DMS79 (cell line): ENCODE measurements at regions not wholly inside any gene's neighbourhood (a gene's known extent, or its start where the extent isn't known, plus 50 kb on each side); places are given as distances from the start of the nearest gene placed in this dataset.

Experiments
- DNase-seq: peaks from one replicate; lab custom pipeline; 2025; lab: John Stamatoyannopoulos, UW

DNA sequence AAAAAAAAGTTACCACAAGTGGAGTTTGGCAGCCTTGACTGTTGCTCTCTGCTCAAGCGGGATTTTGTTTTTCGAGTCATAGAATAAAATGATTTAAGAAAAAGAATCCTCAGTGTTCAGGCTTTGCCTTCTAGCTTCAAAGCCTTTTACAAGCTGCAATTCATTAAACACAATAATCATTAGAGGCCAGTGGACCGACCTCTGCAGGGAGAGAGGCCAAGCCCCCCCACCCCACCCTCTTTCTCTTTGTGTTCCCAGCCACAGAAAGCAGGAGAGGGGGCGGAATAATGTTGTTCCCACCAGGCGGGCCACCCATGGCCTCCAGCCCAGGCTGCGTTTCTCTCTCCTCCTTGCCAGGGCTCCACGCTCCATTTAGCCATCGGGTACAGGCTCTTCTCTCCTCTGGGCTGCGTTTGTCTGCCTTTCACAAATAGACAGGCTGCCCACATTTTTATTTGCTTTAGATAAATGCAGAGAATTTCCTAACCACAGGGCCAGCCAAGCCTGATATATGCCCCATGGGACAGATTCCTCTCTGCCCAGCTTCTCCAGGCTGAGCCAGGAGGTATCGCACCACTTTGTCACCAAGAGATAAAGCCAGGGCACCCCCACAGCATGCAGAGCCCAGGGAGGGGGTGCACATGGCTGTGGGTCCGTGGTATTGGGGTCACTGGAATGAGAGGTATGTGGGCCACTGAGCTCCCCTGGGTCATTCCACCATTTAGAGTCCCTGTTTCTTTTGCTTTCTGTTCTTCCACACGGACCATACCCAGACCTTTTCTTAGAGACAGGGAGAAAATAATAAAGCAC is 318.8 kb downstream of the PIK3R1 start:
- DNase-seq, result peak; percentile 85

DNA sequence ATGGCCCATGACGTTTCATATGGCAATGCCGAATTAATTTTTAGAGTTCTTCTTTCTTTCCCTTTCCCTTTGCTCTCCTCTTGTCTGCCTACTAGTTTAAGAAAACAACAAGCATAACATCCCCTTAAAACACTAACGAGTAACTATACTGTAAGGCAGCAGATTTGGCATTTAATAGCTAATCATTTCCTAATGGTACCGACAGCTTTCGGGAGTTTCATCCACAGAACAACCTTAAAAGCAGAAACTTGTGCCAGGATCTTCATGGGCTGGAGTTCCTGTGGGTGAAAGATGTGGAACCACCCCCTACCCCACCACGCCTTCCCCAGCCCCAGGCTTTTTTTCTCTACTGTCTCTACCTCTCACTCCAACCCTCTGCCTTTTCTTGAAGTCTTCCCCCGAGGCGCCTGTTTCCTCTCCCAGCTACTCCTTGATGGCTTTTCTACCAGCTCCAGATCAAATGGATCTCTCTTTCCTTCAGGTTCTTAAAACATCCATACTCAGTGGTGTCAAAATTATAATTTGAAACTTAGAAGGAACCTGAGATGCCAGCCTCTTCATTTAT is 319.5 kb downstream of the PIK3R1 start:
- peak; percentile 3 for DNase-seq

DNA sequence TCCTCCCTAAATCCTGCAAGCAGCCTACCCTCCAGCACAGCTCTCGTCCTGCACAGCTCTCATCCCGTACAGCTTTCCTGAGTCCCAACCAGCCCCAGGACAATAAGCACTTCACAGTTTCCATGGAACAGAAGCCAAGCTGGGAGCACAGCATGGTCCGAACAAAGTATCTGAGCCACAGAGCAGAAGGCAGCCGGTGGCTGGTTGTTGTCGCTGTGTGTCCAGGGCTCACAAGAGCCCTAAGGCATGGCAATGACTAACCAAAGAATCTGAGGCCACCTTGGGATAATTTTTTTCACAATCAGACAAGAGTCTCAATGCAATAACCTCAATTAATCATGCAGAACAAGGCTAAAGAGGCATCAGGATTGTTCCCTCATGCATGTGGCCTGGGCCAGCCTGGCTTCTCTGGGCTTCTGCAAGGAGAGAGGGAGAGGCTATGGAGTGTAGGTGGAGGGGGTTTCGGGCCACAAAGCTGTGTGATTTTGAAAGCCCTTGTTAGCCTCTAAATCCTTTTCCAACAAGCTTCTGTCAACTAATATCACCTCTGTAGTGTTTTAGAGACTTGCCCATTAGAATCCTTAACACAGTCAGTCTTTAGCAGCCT is 323.4 kb downstream of the PIK3R1 start:
- peak; percentile 11 for DNase-seq

DNA sequence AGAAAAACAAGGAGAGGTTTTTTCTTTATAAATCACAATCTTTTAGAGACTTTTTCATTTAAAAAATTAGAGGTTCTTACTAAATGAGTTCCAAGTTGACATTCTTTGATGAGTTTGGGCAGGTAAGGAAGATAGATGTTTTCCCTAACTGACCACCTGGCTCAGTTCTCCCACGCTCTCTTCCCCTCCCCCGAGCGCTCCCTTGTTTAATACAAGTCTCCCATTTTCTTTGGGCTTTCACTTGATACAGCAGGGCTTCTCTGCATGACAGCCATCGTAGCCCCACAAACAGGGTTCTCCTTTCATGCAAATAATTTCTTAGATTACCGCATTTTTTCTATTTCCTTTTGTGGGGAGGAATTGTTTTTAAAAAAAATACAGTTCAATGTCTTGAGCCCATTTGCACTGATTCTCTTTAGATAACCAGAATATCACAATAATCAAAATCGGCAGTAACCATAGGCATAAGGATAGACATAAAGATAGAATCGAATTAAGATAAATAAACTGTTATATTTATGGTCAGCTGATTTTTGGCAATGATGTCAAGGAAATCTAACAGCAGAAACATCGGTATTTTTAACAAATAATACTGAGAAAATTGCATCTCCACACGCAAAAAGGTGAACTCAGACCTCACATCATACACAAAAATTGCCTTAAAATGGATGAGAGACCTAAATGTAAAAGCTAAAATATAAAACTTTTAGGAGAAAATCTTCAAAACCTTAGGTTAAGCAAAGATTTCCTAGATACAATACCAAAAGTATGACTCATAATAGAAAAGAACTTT is 325.4 kb downstream of the PIK3R1 start:
- no peak for DNase-seq

DNA sequence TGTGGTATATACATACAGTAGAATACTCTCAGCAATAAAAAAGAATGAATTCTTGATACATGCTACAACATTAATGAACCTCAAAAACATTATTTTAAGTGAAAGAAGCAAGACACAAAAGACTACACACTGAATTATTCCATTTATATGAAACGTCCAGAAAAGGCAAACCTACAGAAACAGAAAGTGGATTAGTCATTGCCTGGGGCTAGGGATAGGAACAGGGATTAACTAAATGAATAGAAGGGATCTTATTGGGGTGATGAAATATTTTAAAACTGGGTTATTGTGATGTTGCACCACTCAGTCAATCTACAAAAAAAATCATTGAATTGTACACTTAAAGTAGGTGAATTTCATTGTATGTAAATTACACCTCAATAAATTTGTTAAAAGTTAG is 326.7 kb downstream of the PIK3R1 start:
- DNase-seq, result no peak

DNA sequence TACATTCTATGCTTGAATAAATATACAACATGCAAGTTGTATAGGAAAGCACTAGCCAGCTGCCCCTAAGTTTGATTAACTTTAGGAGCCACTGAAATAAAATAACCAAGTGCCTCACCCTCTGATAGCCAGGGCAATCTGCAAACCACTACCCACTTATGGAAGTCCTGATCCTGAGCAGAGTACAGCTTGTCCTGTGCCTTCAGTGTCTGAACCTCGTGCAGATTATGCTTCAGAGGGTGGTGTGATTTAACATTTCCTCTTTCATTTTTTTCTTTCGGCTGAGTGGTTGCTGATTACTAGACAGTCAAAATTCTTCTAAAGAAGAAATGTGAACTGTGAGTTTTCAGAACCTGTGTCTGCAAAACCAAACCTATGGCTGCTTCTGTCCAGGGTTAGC is 327.7 kb downstream of the PIK3R1 start:
- no peak for DNase-seq

DNA sequence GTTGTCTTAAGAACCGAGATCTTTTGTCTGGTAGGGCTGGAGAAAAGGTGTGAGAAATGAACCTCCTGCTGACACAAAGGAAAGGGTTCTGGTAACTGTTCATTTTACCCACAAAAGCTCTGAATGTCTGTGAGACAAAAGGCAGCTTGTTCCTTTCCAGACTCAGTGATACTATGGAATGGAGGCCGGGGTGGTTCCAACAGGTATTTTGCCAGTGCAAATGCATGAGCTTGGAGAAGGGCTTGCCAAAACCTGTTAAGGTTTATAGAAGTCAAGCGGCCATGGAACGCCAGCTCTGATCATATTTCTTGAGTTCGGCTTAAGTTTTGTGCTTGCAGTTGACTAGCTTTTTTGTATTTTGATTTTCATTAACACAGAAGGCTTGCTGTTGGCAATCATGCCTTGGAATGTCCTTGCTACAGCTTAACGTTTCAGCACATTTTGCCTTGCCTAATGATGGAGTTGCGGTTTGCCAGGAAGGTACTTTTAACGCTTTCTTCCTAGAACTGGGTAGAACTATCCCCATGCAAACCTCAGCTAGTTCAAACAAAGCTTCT is 328.6 kb downstream of the PIK3R1 start:
- no peak for DNase-seq

DNA sequence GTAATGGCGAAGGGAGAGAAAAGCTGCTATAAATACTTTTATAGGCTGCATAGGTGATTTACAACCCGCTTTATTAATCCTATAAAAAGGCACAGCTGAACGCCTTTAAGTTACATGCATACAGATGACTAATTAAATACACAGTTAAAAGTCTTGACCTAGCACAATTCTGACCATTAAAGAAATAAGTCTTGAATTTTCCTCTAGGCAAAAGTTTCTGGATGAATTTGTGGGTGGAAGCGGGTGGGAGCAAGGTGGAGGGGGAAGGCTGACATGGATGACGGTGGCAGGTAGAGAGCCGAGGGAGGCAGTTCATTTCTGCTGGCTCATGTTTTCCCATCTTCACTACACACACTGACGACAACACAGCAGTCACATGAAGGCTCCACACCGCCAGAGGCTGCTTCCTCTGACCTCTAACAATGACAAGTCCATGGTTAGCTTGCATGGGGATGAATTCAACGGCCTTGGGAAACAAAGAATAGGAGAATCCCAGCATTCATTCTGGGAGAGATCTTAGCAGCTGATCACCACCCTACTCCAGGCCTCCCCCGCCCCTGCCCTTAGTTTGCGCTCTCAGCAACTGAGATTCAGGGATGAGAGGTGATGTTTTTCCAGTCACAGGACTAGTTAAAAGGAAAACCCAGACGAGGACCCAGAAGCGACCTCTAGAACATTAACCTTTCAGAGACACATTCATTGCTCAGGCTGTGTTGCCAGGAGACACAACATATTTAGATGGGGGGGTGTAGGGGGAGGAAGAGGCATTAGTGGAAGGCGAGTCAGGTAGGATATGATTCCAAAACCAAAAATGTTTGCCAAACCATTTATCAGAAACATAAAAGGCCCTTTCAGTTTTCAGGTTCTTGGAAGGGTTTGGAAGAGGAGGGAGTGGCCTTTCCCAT is 329.3 kb downstream of the PIK3R1 start:
- no peak for DNase-seq

DNA sequence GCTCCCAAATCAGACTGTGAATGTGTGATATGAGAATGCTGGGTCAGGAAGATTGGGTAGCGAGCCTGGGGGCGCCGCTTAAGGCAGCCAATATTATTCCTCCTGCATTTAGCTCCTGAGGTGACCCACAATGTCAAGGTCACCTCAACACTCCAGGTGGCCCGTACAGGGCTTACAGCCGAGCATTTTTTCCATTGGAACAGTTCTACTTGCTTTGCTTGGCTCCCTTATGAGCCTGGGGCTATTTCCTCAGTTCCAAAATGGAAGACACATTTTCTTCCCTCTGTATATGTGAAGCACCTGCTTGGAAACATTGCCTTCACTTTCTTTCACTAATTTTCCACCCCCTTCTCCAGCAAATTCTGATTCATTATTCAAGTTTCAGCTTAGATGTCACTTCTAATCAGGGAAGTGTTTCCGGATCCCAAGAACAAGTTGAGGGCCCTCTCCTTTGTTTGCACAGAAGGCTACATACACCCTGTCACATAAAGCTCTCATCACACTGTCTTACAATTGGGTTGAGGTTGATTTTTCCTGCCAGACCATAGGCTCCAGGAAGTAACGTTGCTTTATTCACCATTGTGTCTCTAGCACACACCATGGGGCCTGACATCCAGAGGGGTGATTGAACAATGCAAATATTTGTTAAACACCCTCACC is 330.2 kb downstream of the PIK3R1 start:
- DNase-seq, result no peak

DNA sequence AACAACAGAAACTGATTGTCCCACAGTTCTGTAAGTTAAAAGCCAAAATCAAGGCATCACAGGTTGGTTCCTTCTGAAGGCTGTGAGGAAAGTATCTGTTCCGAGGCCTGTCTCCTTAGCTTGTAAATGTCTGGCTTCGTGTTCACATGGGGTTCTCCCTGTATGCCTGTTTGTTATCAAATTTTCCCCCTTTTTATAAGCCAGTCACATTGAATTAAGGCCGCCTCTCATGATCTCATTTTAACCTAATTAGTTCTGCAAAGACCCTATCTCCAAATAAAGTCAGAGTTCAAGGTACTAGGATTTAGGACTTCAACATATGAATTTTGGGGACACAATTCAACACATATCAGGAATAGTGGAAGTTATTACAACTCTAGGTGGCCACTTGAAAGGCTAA is 331.5 kb downstream of the PIK3R1 start:
- DNase-seq, result no peak

DNA sequence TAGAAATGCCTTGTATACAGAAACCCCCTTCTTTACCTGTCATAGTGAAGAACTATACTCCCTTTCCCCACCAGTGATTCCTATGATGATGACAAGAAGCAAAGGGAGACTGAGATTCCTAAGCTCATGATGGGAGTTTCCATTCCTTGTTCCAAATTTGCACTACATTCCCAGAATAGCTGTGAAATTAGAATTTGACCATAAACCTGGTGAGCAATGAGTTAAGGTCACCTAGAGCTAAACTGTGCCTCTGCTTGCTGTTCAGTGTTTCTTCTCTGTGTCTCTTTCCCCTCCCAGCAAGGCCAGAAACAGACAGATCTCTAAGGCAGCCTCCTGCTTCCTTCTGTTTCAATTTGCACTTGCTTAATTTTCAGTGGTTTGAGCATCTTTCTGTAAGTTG is 332.1 kb downstream of the PIK3R1 start:
- DNase-seq, result no peak

DNA sequence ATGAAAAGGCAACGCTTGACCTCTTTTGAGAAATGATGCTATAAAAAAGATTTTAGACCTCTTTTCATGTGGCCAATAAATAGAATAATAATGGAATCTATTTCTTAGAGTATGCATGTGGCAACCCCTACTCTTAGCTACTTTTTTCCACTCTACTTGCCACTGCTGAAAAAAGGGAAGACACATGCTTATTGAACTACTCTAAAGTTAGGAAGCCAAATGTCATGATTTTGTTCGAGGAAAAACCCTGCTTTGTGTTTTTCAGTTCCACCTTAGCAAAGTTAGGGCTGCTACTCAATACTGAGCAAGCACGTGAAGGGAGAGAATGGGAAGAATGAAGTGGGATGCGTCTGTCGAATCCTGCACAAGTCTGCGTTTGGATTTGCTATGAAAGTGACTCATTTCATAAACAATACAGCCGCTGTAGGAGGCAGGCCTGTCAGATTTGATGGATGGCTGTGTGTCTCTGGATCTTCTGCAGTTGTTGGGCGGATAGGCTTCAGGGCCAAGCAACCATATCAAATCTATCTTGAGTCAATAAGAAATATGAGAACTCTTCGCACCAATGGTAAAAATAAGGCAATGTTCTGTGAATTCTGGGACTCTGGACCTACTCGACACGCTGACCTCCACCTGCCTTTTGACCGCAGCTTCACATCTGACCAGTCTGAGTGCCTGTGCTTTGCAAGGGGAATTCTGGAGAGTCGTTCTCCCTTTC is 333.6 kb downstream of the PIK3R1 start:
- DNase-seq, result no peak

DNA sequence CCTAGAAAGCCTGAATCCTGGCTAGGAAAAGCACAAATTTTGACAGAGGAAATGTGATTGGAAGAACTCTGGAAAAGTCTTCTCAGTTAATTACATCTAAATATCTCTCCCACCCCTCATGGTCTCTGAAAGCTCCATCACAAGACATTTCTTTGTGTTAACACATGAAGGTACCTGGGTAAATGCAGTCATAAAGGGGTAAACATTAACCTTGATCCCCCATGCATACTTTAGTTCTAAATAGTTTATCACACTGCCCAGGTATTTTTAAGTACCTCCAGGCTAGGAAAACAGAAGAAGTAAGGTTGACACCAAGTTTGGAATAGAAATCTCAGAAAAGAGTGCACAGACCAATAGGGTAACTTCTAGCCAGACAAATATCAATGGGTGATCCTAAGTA is 334.5 kb downstream of the PIK3R1 start:
- no peak for DNase-seq

DNA sequence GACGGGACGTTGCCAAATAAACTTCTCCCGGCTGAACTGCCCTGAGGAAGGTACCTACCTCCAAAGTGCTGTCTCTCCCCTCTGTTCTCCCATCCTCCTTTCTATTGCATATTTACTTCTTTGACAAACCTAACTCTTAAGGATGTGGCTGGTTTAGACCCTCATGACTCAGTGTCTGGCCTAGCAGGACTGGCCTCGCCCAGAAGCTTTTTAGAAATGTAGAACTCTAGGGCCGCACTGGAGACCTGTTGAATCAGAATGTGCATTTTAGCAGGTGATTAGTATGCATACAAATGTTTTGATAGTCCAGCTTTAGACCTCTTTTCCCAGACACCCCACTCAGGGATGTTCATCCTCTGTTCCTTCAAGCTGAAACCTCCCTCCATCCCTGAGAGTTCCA is 335.9 kb downstream of the PIK3R1 start:
- no peak for DNase-seq

DNA sequence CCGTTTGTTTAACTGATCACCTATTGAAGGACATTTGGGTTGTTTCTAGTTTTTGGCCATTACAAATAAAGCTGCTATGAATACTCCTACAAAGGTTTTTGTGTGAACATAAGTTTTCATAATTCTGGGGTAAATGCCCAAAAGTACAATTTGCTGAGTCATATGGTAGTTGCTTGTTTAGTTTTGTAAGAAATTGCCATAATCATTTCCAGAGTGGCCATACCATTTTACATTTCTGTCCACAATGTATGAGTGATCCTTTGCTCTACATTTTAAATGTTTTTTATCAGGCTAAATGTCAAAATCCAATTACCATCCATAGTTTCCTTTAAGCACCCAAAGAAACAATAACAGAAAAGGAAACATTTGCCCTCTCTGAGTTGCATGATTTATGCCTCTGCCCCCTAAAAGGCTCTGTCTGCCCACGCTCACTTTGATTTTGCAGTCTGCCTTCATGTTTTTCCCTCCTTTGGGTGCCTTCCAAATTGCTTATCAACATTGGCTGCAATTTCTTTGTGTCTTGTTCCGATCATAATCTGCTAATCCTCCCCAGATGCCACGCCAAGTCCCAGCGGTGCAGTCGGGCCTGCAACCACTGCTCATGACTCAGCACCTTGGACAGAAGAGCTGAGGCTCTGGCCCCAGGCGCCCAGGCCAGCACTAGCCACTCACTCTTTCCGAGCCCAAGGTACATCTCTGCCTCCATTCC is 339.2 kb downstream of the PIK3R1 start:
- no peak for DNase-seq

DNA sequence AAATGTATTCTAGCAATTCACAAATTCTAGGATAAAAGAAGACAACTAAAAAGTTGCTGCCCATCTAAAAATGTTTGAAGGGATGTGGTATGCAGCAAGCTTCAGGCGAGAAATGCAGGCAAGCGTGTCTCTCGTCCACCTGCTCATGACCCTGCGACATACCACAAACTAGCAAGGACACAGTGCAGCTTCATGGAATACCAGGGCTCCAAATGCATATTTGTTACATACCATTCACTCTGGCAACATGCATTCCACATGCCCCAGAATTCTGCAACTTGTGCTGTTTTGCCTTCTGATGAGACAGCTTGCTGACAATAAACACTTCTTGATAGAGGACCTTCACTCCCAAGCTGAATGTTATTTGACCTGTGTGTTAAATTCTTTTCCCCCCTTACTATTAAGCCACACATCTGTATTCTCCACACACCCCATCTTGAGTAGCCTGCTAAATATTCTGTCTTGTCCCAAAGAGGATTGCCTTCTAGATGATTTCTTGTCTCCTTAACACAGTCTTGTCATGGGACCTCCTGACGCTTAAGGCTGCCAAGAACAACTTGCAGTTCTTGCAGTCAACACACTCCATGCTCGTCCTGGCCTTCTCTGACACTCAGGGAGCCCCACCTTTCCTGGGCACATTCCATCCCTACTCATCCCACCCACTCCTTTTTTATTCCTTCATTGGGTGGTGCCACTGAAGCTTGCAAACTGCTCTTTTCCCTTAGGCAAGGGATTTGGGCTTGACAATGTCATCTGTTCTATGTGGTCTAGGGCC is 340.5 kb downstream of the PIK3R1 start:
- DNase-seq, result no peak

DNA sequence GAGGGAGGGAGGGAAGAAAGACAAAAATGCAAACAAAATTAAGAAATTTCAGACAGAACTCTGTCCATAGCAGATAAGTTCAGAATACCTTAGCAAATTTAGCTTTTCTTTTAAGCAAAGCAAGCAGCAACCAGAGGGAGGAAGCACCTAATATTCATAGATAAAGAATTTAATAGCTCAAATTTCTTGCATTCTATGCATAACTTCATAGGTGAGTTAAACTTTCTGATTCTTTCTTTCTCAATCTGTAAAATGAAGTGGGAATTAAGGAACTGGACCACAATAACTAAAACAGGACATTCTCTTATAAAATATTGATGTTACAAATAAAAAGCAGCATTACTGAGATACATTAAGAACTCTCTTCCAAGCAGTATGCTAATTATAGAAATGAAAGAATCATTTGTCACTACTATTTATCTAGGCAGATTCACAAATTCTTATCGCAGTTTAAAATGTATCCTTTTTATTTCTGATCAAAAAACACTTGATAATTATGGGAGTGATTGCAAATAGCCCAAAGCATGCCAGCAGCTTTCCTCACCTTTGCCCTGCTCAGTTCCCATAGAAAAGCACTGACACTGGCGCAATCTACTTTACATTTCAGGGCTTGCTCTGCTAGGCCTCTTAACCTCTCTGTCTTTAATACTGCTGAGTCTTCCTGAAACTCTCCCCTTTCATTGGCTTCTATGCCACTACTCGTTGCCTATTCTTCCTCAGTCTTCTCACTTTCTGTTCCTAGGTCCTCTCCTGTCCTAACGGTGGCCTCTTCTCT is 341.8 kb downstream of the PIK3R1 start:
- no peak for DNase-seq

DNA sequence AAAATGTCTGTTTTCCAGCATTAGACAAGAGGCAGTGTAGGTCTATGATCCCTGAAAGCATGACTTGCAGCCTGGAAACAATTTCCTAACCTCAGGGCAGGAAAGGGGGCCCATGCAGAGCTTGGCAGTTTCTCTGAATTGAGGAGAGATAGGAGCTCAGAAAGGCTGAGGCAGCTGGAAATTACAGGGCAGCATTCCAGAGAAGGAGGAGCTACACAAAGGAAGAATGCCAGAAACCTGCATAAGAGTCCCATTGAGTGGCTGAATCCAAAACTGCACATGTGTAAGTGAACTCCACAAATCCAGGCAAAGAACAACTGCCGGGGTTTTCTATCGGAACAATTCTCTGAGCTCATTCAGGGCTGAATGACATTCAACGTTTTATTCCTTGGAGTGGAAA is 346.8 kb downstream of the PIK3R1 start:
- no peak for DNase-seq
